Thymus (tissue), 11 donors: ENCODE measurements at regions not wholly inside any gene's neighbourhood (a gene's known extent, or its start where the extent isn't known, plus 50 kb on each side); places are given as distances from the start of the nearest gene placed in this dataset.

Experiments used
- DNase-seq, 9 donors: peaks; one replicate each; pipeline ENCODE4 v3.0.0-alpha.2; 2013; ENCODE audit warnings: low spot score in 9 of 9, low read depth in 6 of 9, missing footprints in 1 of 9
- H3K27ac ChIP-seq, 2 donors: one replicate each; pipeline ENCODE4 v1.5.1; 2013; ENCODE audit warnings: control low read depth in 1 of 2, low read depth in 1 of 2, low read length in 1 of 2, mild to moderate bottlenecking in 1 of 2, moderate library complexity in 1 of 2
- H3K27me3 ChIP-seq, 2 donors: one replicate each; pipeline ENCODE4 v1.5.1; 2013; ENCODE audit warnings: low read length in 1 of 2; ENCODE audit not compliant: control insufficient read depth in 2 of 2, insufficient read depth in 1 of 2
- H3K36me3 ChIP-seq, 2 donors: one replicate each; pipeline ENCODE4 v1.5.1; 2013; ENCODE audit warnings: low read length in 1 of 2, mild to moderate bottlenecking in 1 of 2, moderate library complexity in 1 of 2; ENCODE audit not compliant: control insufficient read depth in 2 of 2, insufficient read depth in 2 of 2
- H3K4me1 ChIP-seq, 2 donors: one replicate each; pipeline ENCODE4 v1.5.1; 2013; ENCODE audit warnings: low read length in 2 of 2; ENCODE audit not compliant: control insufficient read depth in 2 of 2, insufficient read depth in 2 of 2
- H3K4me3 ChIP-seq, 2 donors: one replicate each; pipeline ENCODE4 v1.5.1; 2013; ENCODE audit warnings: low read length in 2 of 2, control low read depth in 1 of 2, mild to moderate bottlenecking in 1 of 2
- H3K9me3 ChIP-seq, 2 donors: one replicate each; pipeline ENCODE4 v1.5.1; 2013; ENCODE audit warnings: low read length in 1 of 2, mild to moderate bottlenecking in 1 of 2; ENCODE audit not compliant: control insufficient read depth in 2 of 2, insufficient read depth in 1 of 2
- WGBS: extraction: QIAGEN DNeasy Blood & Tissue Kit; methylation state at CpG from one replicate; pipeline ENCODE4 v1.1.7; 2013; 5-methylcytosine and 5-hydroxymethylcytosine counted together
- donor health status: healthy.

GRCh38 chr21:27756191-27756590, 789.3 kb upstream of the ADAMTS5 start:
- 90% methylated on average over 2 of the region's 2 CpGs for WGBS
- Histone ChIP-seq H3K27me3 (no peaks in the 10 kb centered on the region), H3K4me3 (no peak overlapping the region), H3K27ac (no peak overlapping the region), H3K9me3 (peaks cover 0 to 4% of the 10 kb centered on the region in 2 donors), H3K4me1 (no peaks in the 10 kb centered on the region), H3K36me3 (no peaks in the 10 kb centered on the region)
- no peak for DNase-seq

DNA sequence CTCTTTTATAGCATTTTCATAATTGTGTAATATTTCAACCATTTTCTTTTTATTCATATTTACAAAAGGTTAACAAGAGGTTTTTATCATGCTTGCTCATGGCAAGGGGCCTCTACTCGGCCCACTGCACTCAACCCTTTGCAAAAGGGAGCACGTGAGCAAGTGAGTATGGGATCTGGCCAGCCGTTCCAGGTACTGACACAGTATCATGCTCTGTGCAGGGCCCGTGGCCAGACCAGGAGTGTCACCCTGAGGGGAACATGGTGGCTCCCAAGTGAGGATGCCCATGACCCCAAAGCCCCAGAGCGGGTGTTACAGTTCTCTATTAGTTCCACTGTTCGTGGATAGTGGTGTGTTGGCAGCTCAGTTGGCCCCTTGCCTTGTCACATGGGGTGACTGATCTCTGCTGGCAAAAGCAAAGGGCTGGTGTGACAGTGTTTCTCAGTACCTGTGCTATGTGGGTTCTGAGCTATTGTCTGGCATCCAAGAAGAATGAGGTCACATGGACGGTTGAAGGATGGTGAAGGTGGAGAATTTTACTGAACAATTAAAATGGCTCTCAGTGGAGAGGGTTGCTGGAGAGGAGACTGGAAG, 777.2 kb upstream of the ADAMTS5 start:
- H3K4me3 ChIP-seq: no peak overlapping the region
- no peaks in the 10 kb centered on the region for H3K4me1 ChIP-seq
- no peaks in the 10 kb centered on the region for H3K27me3 ChIP-seq
- H3K9me3 ChIP-seq: peaks cover 0 to 5% of the 10 kb centered on the region in 2 donors
- H3K27ac ChIP-seq: no peak overlapping the region
- H3K36me3 ChIP-seq: no peaks in the 10 kb centered on the region
- no peak for DNase-seq
- 76% methylated on average over 7 of the region's 7 CpGs for WGBS

- Histone ChIP-seq H3K27me3 (no peaks in the 10 kb centered on the region), H3K4me1 (no peaks in the 10 kb centered on the region), H3K36me3 (no peaks in the 10 kb centered on the region), H3K4me3 (no peak overlapping the region), H3K27ac (no peak overlapping the region), H3K9me3 (peaks cover 0 to 5% of the 10 kb centered on the region in 2 donors)
- WGBS: 90% methylated on average over 2 of the region's 2 CpGs
- DNase-seq: no peak
These were observed 774.8 kb upstream of the ADAMTS5 start for GRCh38 chr21:27741736-27742135.

DNA sequence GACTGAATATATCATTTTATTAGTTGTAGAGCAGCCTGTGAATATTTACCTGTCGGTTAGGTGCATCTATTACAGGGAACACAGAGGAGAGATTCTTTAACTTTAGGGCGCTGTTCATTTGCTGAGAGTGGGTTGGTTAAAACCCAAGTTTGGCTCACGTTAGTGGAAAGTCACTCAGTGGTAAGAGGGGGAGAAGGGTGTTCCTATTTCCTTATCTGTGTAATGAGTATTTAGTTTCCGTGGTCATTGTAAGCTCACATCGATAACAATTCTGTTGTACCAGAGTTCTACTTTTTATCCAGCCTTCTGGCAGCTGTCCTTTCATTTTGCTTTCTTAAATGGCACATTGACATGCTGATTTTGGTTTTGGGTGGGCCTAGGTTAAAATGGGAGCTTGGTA, 773.2 kb upstream of the ADAMTS5 start:
- DNase-seq: no peak
- Histone ChIP-seq H3K27ac (no peak overlapping the region), H3K4me3 (no peak overlapping the region), H3K27me3 (no peaks in the 10 kb centered on the region), H3K4me1 (no peaks in the 10 kb centered on the region), H3K9me3 (peaks cover 0 to 5% of the 10 kb centered on the region in 2 donors), H3K36me3 (no peaks in the 10 kb centered on the region)
- WGBS: 76% methylated on average over 5 of the region's 5 CpGs

GRCh38 chr21:27739187-27739586, 772.3 kb upstream of the ADAMTS5 start:
- no peak for DNase-seq
- Histone ChIP-seq H3K4me3 (no peak overlapping the region), H3K27me3 (no peaks in the 10 kb centered on the region), H3K9me3 (peaks cover 0 to 4% of the 10 kb centered on the region in 2 donors), H3K4me1 (no peaks in the 10 kb centered on the region), H3K36me3 (no peaks in the 10 kb centered on the region), H3K27ac (no peak overlapping the region)
- 86% methylated on average over 1 of the region's 1 CpG for WGBS

- 95% methylated on average over 3 of the region's 3 CpGs for WGBS
These were observed 768.8 kb upstream of the ADAMTS5 start for GRCh38 chr21:27735699-27736098.

GRCh38 chr21:27734146-27734545, 767.3 kb upstream of the ADAMTS5 start:
- H3K36me3 ChIP-seq: no peaks in the 10 kb centered on the region
- no peaks in the 10 kb centered on the region for H3K27me3 ChIP-seq
- no peaks in the 10 kb centered on the region for H3K4me1 ChIP-seq
- no peak overlapping the region for H3K27ac ChIP-seq
- DNase-seq: no peak
- H3K9me3 ChIP-seq: no peaks in the 10 kb centered on the region
- no peak overlapping the region for H3K4me3 ChIP-seq

More at GRCh38 chr21:27735699-27736098, 768.8 kb upstream of the ADAMTS5 start:
- Histone ChIP-seq H3K27ac (no peak overlapping the region), H3K4me1 (no peaks in the 10 kb centered on the region), H3K4me3 (no peak overlapping the region), H3K9me3 (no peaks in the 10 kb centered on the region), H3K27me3 (no peaks in the 10 kb centered on the region), H3K36me3 (no peaks in the 10 kb centered on the region)
- DNase-seq: no peak

DNA sequence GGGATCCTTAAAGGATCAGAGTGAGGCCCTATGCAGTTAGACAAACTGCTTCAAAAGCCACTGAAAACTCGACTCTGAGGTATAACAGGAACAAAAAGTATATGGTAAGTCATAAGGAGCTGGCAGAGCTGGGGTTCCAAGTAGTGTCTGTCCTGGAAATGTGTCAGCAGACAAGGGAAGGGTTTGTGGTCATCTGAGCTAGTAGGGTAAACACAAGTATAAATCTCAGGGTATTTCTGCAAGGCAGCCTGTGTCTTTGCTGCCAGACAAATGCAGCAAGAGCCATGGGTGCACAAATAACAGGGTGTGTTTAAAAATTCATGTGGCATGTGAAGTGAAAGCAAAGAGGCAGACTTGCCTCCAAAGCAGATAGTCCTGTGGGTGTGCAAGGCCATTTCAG, 759.0 kb upstream of the ADAMTS5 start:
- Histone ChIP-seq H3K36me3 (no peaks in the 10 kb centered on the region), H3K4me3 (no peak overlapping the region), H3K4me1 (no peaks in the 10 kb centered on the region), H3K27me3 (no peaks in the 10 kb centered on the region), H3K27ac (no peak overlapping the region), H3K9me3 (peaks cover 0 to 2% of the 10 kb centered on the region in 2 donors)
- 58% methylated on average over 1 of the region's 1 CpG for WGBS
- no peak for DNase-seq

GRCh38 chr21:27722095-27722494, 755.2 kb upstream of the ADAMTS5 start:
- Histone ChIP-seq H3K27ac (no peak overlapping the region), H3K27me3 (no peaks in the 10 kb centered on the region), H3K4me3 (no peak overlapping the region)

DNA sequence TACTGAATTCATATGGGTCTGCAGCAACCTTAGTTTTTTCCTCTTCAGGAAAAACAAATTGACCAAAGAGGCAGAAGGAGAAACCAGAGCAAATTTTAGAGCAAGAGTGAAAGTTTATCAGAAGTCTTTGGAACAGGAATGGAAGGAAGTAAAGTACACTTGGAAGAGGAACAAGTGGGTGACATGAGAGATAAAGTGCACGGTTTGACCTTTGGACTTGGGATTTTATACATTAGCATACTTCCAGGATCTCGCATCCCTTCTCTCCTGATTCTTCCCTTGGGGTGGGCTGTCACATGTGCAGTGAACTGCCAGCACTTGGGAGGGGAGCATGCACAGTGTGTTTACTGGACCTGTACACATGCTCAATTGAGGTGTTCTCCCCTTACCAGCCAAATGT, 754.8 kb upstream of the ADAMTS5 start:
- 61% methylated on average over 2 of the region's 2 CpGs for WGBS
- no peak for DNase-seq
- H3K4me3 ChIP-seq: no peak overlapping the region
- H3K4me1 ChIP-seq: no peaks in the 10 kb centered on the region
- no peaks in the 10 kb centered on the region for H3K27me3 ChIP-seq
- no peaks in the 10 kb centered on the region for H3K36me3 ChIP-seq
- peaks cover 0 to 2% of the 10 kb centered on the region in 2 donors for H3K9me3 ChIP-seq
- H3K27ac ChIP-seq: no peak overlapping the region

More at GRCh38 chr21:27722095-27722494, 755.2 kb upstream of the ADAMTS5 start:
- Histone ChIP-seq H3K9me3 (peaks cover 0 to 2% of the 10 kb centered on the region in 2 donors), H3K36me3 (no peaks in the 10 kb centered on the region), H3K4me1 (no peaks in the 10 kb centered on the region)
- no peak for DNase-seq
